NCI-H748 (cell line): ENCODE measurements at regions not wholly inside any gene's neighbourhood (a gene's known extent, or its start where the extent isn't known, plus 50 kb on each side); places are given as distances from the start of the nearest gene placed in this dataset.
"Not testable (repeated sequence)": the region's sequence is repeated elsewhere in the genome, so short reads cannot be mapped to it uniquely, and the experiment has no call there.

ENCODE experiments used
- DNase-seq: peaks from one replicate; lab custom pipeline; 2025; ENCODE audit not compliant: unreplicated experiment; lab: John Stamatoyannopoulos, UW

DNA sequence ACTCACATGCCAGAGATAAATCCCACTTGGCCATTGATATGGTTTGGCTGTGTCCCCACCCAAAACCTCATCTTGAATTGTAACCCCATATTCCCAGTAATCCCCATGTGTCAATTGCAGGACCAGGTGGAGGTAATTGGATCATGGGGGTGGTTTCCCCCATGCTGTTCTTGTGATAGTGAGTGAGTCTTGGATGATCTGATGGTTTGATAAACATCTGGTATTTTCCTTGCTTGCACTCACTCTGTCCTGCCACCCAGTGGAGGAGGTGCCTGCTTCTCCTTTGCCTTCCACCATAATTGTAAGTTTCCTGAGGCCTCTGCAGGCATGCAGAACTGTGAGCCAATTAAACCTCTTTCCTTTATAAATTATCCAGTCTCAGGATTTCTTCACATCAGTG is 50.4 kb upstream of the B3GAT2 start:
- DNase-seq = not testable (repeated sequence)

DNA sequence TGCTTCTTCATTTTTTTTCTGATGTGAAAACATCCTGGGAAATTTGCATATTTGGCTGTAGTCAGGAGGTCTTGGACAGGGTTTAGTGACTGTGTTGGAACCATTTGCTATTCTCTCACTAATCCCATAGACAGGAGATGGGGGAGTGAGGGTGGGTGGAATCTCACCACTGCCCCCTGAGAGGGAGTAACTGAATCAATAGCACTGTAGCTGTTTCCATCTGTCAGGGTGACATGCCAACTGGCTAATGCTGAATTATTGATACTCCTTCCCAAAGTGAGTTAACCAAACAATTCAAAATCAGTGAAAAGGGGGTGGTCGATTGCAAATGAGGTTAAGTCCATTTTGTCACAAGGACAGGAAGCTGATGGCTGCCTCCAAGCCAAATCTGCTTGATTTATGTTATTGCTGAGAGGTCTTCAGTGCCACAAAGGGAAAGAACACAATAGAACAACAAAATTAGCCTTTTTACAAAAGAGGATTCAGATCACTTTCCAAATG is 55.1 kb upstream of the B3GAT2 start:
- DNase-seq = peak; percentile 28

DNA sequence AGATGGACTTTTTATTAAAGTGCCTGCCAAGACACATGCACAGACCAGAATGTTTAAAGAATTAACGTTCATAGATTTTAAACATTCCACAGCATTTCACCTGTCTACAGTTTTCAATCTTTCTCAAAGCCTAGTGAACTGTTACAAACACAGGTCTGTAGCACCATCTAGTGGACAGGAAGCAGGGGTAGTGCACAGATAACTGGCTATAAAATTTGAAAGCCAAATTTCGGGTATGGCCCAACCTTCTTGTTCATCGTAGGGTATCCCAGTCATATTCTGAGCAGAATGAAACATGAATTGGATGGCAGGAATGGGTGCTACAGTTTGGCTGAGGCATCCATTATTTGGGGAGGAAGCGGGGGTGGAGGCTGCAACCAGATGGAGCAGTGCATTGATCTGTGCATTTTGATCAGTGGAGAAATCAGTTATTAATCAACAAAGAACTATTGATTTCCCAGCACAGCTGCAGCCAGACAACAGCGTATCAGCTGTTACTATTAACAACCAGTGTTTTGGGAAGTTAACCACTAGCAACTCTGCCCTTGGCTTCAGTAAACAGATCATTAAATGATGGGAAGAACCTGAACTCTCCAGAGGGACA is 56.1 kb upstream of the B3GAT2 start:
- peak; percentile 87 for DNase-seq

DNA sequence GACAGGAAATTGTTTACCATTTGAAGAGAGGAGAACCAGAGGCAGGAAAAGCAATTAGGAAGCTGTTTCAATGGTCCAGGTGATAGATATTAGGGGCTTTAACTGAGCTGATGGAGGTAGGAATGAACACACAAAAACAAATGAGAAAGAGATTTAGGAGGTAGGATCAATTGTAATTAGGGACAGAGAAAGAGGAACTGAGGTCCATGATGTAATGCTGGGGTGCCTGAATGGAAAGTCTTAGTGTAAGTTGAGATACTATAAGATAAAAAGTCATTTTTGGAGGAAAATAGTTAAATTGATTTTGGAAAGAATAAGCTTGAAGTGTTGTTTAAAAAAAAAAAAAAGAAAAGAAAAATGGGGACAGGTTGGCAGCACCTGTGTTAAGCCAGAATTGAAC is 58.5 kb upstream of the B3GAT2 start:
- DNase-seq = no peak

DNA sequence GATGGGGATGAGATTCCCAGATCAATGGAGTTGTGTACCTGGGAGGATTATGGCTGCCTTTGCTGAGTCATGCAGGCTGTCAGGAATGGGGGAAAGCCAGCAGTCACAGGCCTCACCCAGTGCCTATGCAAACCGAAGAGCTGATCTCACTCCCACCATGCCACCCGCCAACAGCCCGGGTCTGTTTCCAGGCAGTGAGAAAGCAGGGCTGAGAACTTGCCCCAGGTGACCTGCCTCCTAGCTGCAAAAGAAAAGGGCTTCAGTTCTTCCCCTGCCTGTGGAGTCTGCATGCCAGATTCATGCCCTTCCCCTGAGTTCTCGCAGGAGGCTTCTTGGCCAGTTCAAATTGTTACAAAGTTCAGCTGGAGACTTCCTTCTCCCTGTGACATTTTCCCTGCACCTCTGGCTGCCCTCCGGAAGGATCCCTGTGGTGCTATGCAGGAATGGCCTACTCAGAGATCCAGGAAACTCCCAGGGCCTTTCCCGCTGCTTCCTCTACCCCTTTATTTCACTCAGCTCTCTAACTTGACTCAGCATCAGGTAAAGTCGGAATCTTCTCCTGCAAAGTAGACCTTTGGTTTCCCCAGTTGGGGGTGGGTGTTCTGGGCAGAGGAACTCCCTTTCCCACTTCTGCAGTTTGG is 71.5 kb upstream of the B3GAT2 start:
- peak; percentile 37 for DNase-seq

DNA sequence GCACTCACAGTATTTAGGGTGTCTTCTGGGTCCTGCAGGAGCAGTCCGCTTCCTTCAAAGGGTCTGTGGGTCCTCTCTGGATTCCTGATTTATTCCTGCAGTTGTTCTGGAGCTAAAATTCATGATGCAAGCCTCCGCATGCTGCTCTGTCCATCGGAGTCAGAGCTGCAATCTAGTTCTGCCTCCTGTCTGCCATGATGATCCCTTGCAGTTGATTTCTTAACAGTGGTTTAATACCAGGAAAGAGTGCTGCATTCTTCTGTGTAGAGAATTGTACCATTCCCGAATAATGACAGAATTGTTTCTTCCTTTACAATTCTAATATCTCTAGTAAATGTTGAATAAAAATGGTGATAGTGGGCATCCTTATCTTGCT is 72.0 kb upstream of the B3GAT2 start:
- no peak for DNase-seq

DNA sequence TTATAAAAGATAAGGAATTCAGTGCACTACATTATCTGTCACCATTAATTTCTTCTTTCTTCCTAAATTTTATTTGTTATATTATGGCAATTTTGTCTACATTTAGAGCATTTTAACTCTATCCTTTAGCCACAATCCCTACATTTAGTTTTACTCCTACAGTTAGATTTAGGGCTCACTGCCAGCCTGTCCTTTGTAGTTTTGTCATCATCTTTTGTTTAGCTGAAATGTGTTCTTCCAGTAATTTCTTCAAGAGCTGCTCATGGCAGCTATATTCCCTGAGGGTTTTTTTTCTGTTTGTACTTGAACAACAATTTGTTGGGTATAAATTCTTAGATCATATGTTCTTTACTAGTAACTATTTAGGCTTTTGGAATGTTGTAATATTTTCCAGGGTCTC is 72.7 kb upstream of the B3GAT2 start:
- DNase-seq = peak; percentile 11

DNA sequence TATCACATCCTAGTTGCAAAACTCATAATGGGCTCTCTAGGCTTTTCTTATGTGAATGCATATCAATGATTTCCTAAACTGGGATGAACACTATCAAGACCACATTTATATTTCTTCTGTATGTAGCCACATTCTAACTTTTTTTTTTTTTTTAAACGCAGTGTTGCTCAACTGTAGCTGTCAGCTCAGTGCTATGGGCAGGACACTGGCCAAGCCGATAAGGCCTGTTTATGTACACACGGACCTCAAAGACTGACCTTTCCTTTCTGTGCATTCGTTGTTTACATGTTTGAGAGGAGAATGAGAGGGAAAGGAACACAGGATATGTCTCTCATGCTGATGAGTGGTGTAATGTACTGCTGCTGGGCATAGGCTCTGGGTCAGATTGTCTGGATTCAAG is 75.1 kb upstream of the B3GAT2 start:
- DNase-seq = no peak

DNA sequence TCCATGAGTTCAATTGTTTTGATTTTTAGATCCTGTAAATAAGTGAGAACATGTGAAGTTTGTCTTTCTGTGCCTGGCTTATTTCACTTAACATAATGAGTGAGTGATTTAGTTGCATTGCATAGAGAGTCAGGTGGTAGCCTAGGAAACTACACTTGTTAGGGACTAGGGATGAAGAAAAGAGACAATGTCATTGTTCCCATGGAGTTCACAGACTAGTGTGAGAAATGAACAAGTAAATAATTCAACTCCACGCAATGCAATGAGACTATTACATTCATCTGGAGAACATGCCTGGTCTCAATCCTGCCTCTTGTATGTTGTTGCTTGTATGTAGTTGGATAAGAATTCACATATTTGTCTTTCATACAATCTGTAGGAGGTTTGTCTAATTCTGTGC is 76.3 kb upstream of the B3GAT2 start:
- peak; percentile 48 for DNase-seq

DNA sequence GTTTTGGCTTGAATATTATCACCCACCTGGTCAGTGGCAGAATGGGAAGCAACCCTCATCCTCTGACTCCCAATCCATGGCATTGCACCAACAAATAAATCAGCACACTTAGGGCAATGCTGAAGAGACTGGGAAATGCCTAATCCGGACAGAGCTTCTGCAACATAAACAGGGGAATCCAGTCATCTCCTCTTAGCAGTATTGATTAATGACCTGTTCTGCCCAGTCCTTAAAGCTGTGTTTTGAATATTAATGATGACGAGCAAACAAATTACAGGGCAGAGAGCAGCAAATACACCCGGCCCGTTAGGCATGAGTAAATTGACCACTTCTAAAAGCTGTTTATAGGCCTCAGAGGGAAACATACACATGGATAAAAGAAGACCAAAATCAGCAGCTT is 77.0 kb upstream of the B3GAT2 start:
- peak; percentile 19 for DNase-seq

DNA sequence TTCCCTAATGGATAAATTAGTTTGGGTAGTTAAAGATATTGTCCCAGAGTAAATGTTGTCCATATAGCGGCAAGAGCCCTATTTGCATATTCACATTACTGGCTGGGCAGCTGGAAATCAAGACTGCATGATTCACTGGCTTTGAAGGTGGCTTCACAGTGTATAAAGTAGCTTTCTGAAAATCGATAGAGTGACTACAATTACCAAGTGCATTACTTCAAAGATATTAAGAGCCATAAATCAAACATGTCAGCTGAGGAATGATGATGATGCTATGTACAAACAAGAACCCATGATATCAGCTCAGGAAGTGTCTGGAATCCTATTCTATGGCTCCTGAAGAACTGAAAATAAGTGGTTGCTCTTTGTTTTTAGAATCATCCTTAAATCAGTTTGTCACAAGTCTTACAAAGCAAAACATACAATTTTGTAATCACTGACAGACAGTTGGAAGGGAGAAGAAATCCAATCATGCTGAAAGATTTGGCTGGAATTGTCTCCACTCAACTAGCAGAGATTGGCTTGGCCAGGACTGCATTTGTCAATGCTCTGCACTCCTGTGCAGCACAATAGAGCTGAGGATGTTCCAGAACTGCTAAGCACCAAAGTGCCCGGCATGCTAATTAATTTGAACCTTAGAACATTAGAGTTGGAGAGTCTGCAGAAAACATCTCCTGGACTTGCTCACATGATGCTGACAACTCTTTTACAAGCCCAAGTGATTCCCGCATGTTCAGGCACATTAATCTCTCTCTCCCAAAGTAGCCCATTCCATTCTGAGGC is 77.9 kb upstream of the B3GAT2 start:
- no peak for DNase-seq

DNA sequence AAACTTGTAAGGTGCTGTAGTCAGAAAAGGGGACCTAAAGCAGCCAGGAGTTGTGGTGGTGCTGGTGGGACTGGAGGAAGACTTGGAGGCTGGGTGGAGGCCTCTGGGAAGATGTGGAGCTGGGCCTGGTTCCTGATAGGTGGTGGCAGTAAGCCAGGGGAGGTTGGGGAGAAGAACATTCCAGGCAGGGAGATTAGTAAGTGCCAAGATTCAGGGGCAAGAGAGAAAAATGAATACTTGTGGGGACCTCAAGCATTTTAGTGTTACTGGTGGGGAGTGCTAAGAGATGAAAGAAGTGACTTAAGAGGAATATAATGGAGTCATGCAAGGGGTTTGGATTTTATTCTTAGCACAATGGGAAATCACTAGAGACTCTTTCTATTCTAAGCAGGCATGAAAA is 79.0 kb upstream of the B3GAT2 start:
- DNase-seq = no peak

DNA sequence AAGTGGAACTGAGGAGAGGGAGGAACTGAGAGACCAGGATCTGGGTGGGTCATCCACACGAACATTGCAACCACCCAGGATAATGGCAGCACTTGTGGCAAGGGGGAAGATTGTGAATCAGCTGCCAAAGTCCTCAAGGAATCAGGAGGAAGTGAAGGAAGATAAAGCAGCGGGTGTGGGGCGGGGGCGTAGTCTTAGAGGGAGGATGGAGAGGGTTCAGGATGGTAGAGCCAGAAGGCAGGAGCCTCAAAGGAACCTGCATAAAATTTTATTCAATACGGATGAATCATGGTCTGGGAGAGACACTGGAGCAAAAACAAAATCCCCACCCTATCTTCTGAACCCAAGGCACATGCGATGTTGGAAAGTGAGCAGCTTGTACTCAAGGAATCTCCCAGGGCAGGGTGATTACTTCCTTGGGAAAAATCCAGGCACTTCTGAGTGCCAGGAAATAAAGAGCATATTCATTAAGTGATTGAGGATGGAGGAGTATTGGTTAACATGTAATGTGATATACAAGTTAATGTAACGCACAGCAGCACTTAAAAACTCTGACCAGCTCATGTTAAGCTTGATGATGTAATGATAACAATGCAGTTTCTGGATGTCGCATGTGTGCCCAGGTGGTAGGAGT is 82.0 kb upstream of the B3GAT2 start:
- DNase-seq = peak; percentile 37

DNA sequence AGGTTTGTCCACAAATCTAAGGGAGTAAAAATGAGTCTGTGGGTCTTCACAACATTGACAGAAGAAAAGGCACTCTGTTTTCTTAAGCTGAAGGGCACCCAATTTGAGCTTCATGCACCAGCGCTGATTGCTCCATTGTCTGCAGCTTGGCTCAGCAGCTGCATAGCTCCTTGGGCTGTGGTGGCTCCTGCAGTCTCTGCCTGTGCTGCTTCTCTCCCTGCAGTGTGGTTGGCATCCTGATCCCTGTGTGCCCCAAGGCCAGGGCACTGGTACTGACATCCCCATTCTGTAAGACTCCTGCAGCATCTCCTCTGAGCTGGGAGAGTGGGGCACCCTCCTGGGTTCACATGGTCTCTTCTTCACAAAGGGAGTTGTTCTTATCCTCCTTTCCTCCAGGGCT is 83.2 kb upstream of the B3GAT2 start:
- peak; percentile 15 for DNase-seq

DNA sequence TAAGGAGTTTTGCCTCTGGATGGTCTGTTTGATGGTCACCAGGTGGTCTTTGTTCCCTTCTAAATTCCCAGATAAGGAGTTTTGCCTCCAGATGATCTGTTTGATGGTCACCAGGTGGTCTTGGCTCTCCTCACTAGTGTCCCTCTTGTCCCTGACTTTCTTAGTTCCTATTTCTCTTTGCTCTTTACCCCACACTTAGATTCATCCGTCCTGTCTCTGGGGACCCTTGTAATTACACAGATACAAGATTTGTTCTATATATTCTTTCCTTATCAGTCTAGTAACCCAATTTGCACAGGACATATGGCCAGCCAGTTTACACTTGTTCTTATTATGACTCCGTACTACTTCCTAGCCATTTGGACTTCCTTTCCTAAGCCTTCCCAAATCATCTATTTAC is 84.0 kb upstream of the B3GAT2 start:
- DNase-seq = no peak

DNA sequence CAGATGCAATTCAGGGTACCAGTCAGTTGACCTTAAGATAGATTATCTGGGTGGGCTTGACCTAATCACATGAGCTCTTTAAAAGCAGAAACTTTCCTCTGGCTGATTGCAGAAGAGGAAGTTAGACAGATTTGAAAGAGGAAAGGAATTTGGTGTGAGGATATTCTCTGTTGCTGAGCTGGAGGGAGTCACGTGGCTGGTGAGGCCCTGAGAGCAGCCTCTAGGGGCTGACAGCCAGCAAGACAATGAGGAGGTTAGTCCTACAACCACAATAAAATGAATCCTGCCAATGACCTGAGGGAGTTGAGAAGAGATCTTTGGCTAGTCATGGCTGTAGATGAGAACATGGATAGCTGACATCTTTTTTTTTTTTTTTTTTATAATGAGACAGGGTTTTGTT is 87.0 kb upstream of the B3GAT2 start:
- no peak for DNase-seq

DNA sequence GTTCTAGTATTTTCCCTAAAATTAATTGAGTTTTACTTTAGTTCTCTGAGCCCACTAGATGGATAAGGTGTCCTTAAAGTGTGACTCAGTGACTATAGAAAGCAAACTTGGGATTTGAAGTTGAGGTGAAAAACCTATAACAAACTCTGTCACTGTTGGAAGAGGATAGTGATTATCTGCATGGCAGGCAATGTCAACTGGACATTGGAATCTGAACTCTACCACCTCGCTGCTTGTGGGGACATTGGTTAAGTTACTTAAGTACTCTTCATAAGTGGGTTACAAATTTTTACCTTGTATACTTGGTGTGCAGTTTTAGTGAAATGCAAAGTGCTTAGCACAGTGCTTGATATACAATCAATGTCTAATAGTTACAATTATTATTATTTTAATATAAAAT is 87.9 kb upstream of the B3GAT2 start:
- DNase-seq = no peak

DNA sequence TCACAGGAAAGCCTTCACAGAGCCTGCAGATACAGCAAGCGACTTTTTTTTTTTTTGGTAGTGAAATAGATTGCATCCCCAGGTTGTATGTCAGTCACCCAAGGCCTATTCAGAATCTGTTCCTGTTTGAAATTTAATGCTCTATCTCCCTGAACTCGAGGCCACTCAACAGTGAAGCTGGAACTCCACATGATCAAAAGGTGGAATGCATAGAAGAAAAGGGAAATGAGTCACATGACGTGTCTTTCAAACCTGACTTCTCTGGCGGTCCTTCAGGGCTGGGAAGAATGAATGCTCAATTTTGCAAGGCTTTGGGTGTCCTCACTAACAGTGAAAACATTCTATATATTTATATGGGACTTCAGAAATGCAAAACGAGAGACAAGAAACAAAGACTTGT is 88.4 kb upstream of the B3GAT2 start:
- DNase-seq = no peak

DNA sequence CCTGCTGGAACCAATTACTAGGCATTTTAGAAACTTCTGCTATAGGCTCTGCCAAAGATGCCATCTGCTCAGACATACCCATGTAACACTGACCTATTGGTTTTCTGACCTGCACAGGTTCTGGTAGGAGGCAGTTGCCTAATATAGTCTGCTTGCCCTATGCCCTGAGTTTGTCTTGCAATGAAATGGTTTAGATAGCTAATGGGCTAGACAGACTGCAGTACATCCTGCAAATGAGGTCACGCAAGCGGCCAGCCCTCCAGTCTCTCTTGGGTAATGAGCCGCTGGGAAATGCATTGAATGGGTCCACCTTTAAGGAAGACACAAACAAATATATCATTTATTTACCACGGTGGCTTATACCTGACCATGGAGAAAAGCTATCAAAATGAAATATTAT is 90.6 kb upstream of the B3GAT2 start:
- DNase-seq = no peak

DNA sequence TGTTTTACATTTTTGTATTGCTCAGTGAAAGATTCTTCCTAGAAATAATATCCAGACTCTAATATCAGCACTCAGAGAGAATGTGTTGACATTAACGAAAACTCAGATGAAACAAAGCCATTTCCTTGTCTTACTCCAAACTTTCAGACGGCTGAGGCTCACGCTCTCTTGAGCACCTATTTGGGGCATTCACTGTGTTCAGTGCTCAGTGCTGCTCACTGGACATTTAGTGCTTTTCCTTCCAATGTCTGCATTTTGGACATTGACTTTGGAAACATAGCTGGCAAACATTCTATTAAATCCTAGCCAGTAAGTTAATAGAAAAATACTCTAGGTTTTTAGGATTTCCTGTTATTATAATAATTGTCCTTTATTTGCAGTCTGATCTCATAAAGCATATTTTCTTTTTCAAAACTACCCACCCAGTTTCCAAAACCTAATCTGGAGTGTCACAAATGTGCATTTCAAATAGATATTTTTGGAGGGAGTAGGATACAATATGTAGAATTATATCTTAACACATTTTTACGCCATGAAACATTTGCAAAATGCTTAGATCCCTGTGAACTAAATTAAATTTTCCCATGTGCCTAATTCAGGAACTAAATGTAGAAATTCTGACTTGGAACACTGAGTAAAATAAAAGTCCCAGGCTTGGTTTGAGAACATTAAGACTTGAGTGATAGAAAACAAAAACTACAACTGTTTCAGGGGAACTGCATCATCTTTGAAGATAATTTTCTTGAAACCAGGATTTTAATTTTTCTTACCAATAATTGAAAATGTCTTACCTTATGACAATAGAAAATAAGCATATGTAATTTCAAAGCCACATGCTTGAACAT is 91.7 kb upstream of the B3GAT2 start:
- no peak for DNase-seq

DNA sequence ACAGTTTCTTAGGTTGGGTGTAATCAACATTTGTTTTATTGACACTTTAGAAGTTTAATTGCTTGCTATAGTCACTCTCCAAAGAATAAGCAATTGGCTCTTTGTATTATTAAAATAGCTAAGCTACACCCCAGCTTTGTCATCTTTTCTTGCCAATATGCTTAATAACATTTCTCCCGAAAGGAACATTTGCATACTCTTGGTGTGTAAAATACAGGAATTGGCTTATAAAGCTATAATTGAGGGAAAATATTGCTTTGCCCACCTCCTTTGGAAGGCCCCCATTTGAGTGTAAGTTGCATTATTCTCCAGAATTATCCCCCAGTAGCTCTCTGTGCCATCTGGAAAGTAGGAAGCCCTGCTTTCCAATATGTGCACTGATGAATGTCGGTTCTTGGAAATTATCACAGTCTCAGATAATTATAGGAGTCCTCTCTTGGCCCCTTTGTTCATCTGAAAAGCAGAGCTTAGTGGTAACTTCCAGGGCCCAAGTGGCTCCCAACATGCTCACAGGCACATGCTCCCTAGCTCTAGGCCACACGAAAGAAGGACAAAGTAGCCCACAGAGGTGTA is 92.4 kb upstream of the B3GAT2 start:
- no peak for DNase-seq
